Epithelial cell of esophagus (primary cell): ENCODE measurements at regions not wholly inside any gene's neighbourhood (a gene's known extent, or its start where the extent isn't known, plus 50 kb on each side); places are given as distances from the start of the nearest gene placed in this dataset.

ENCODE experiments used
- DNase-seq: peaks from one replicate; pipeline ENCODE4 v3.0.0; 2010; ENCODE audit warnings: low read depth
- H3K4me3 ChIP-seq: 2 replicates; pipeline ENCODE4 v1.5.1; 2011; ENCODE audit warnings: mild to moderate bottlenecking, low read length, control low read depth
- TF ChIP-seq, protein P1 (sequence below): IDR thresholded peaks from 2 replicates; pipeline ENCODE4 v1.5.1; 2011; ENCODE audit warnings: low read depth, mild to moderate bottlenecking, low read length, control low read depth, inconsistent platforms; ENCODE audit not compliant: insufficient read depth; ENCODE audit errors: missing control alignments

DNA sequence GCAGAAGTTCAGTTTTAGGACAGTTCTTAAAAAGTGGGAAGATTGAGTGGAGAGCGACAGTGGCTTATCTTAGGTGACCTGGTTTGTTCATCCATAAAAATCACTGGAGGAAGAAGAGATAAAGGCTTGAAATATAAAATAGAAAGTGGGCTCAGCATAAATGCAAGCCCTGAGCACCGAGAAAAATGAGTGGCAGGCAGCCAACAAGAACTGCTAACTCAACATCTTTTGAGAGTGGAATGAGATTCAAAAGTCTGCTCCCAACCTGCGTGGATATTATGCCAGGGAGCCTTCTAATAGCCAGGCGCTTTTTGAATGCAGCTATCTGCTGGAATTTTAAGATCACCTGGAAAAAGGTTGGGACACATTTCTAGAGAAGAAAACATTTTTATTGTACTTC is 666.5 kb downstream of the FLRT2 start:
- DNase-seq: no peak
- no peak overlapping the region for H3K4me3 ChIP-seq
- TF ChIP-seq, protein P1, sequence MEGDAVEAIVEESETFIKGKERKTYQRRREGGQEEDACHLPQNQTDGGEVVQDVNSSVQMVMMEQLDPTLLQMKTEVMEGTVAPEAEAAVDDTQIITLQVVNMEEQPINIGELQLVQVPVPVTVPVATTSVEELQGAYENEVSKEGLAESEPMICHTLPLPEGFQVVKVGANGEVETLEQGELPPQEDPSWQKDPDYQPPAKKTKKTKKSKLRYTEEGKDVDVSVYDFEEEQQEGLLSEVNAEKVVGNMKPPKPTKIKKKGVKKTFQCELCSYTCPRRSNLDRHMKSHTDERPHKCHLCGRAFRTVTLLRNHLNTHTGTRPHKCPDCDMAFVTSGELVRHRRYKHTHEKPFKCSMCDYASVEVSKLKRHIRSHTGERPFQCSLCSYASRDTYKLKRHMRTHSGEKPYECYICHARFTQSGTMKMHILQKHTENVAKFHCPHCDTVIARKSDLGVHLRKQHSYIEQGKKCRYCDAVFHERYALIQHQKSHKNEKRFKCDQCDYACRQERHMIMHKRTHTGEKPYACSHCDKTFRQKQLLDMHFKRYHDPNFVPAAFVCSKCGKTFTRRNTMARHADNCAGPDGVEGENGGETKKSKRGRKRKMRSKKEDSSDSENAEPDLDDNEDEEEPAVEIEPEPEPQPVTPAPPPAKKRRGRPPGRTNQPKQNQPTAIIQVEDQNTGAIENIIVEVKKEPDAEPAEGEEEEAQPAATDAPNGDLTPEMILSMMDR: no peak

DNA sequence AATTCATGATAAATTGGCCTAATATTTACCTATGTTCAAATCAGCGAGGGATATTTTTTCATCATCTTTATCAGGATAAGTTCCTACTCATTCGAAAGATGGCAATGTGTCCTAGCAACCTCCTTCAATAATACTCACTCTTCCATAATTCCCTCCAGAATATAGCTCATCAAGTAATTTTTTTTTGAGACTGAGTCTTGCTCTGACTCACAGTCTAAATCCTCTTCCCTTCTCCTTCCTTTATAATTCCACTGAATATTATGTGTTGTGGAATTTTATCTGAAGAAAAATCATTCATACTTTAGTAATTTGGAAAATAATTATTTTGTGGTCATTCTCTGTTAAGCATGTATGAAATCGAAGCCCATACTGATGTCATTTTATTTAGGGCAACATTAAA is 663.8 kb downstream of the FLRT2 start:
- DNase-seq: no peak
- H3K4me3 ChIP-seq: no peak overlapping the region
- TF ChIP-seq, protein P1: no peak

DNA sequence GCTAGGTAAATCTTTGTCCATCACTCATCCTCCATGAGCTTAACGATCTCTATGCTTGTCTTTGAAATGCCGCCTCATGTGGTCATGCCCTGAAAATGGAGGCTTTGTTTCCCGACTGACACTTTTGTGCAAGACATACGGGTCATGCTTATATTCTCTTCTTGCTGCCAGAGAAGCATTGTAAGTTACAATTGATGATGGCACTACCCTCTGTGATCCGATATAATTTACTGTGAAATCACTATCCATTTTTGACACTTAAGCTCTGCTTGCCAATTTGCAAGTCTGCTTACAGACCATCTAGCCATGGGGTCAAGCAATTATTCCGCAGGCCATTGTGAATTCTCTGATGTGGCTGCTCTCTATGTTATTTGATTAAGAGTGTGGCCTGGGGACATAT is 650.0 kb downstream of the FLRT2 start:
- TF ChIP-seq, protein P1: no peak
- no peak for DNase-seq

DNA sequence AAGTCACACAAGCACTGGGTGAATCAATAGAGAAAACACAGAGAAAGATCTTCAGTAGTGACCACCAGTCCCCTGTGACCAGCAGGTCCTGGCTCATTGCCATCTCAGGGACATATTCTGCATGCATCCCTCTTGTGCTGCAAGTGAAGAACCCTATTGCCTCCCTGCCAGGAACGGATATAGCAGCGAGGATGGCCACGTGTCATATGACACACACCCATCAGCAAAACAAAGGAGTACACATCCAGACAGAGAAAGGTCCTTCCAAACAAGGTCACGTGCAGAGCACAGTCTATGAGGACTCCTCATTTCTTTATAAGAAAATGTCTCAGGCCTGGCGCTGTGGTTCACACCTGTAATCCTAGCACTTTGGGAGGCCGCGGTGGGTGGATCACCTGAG is 638.4 kb downstream of the FLRT2 start:
- no peak for DNase-seq
- TF ChIP-seq, protein P1: no peak

More for the DNA sequence above, 650.0 kb downstream of the FLRT2 start:
- no peak overlapping the region for H3K4me3 ChIP-seq

DNA sequence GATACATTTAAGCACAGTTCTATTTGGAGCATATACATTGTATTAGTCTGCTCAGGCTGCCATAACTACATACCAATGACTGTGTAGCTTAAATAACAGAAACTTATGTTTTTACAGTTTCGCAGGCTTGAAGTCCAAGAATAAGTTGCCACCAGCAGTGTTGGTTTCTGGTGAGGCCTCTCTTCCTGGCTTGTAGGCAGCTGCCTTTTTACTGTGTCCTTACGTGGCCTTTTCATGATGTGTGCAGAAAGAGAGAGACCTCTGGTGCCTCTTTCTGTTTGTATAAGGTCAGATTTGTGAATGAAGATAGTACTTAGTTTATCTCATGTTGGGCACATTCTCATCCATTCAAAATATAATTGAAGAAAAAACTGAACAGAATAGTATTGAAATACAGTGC is 636.6 kb downstream of the FLRT2 start:
- no peak overlapping the region for H3K4me3 ChIP-seq
- TF ChIP-seq, protein P1: no peak
- no peak for DNase-seq

More for the DNA sequence above, 638.4 kb downstream of the FLRT2 start:
- no peak overlapping the region for H3K4me3 ChIP-seq

DNA sequence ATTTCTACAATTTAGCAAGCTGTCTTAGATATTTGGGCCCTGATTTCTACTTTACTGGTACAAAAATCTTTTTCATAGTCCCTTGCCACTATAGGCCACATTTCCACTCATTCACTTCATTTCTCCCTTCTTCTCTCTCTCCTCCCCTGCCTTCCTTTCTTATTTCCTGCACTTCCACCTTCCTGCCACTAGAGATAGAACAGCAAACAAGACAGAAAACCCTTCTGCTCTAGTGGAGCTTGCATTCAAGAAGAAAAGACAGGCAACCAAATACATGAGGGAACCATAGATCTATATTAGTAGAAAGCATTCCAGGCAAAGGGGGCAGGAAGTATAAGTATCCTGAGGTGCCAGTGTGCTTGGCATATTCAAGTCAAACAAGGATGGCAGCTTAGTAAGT is 623.5 kb downstream of the FLRT2 start:
- H3K4me3 ChIP-seq: no peak overlapping the region
- TF ChIP-seq, protein P1: no peak
- no peak for DNase-seq

DNA sequence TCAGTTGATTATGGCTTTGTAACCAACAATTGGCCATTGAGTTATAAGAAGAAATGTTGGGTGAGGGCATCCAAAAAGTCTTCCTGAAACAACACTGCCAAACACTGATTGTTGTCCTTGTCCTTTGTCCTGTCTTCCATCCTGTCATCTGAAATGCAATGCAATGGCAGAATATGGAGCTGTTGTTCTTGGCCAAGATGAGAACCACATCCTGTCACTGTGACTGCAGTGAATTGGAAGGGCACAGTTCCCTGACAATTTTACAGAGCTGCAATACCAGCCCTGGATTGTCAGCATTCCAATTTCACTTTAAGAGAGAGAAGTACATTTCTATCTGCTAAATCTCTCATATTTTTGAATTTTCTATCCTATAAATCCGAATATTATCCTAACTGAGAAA is 613.3 kb downstream of the FLRT2 start:
- no peak for DNase-seq
- H3K4me3 ChIP-seq: no peak overlapping the region
- TF ChIP-seq, protein P1: no peak
